ENCODE measurements at regions not wholly inside any gene's neighbourhood (a gene's known extent, or its start where the extent isn't known, plus 50 kb on each side); places are given as distances from the start of the nearest gene placed in this dataset.

- Histone ChIP-seq H3K4me1 (replicated peaks in 1 of 2; ENCODE audit: control insufficient read depth in 2 of 2, insufficient read depth in 2 of 2, low read length in 2 of 2) (no peaks in the 10 kb centered on the region), H3K9me1 (ENCODE audit: control insufficient read depth, insufficient read depth, low read length) (no peaks in the 10 kb centered on the region), H4K20me1 (replicated peaks; ENCODE audit: control insufficient read depth, insufficient read depth, low read length) (no peaks in the 10 kb centered on the region), H3K9me3 (replicated peaks; ENCODE audit: control insufficient read depth, insufficient read depth, low read depth, low read length) (no peaks in the 10 kb centered on the region), H3K4me2 (ENCODE audit: insufficient read depth, low read length) (no peak overlapping the region), H3K4me3 (no peak overlapping the region), H2AFZ (ENCODE audit: low read depth, low read length) (no peak overlapping the region), H3K9ac (ENCODE audit: insufficient read depth in 1 of 2, low read depth in 2 of 2, low read length in 2 of 2) (no peak overlapping the region), H3K79me2 (ENCODE audit: control insufficient read depth, insufficient read depth, low read length) (no peaks in the 10 kb centered on the region), H3K27ac (ENCODE audit: extremely low read depth, low read depth, low read length) (no peak overlapping the region), H3K27me3 (ENCODE audit: control insufficient read depth in 2 of 2, insufficient read depth in 2 of 2, low read length in 2 of 2) (no peaks in the 10 kb centered on the region), H3K36me3 (ENCODE audit: control insufficient read depth, insufficient read depth, low read length) (no peaks in the 10 kb centered on the region)
- 0% methylated on average over 2 of the region's 2 CpGs for WGBS (ENCODE audit: insufficient coverage, low coverage, missing lambda C conversion rate)
- TF ChIP-seq MTF1 (CRISPR knock-in tag; IDR thresholded peaks at IDR 0.05; ENCODE audit: borderline replicate concordance) (no peak), ZNF707 (CRISPR knock-in tag; conservative IDR thresholded peaks at IDR 0.05) (no peak), MBD2 (IDR thresholded peaks at IDR 0.05; ENCODE audit: borderline replicate concordance, low read depth) (no peak), HDAC3 (IDR thresholded peaks at IDR 0.05; ENCODE audit: borderline replicate concordance, partially characterized antibody) (no peak), XRCC5 (IDR thresholded peaks at IDR 0.05; ENCODE audit: low read depth, low read length) (no peak)
- POLR2A ChIA-PET = interaction anchor here (0.6 kb wide), 1 partner anchor 258 kb away, joined by 3 read pairs; no protein-coding TSS in a partner anchor
- intact Hi-C loops (cut with micrococcal nuclease) = no loop called here
- ATAC-seq = no peak
- FAIRE-seq = no peak
- in situ Hi-C loops (cut with MboI) = no loop called here
- no TSS peak for BruUV-seq (replicated peaks)
- DNase-seq (ENCODE audit: extremely low read depth in 1 of 4, low spot score in 3 of 4) = no peak
- CTCF ChIA-PET (ENCODE audit: low intra/inter-chr PET ratio) = no interaction called here
These were observed 142.4 kb upstream of the RGMA start for GRCh38 chr15:93231261-93231925.

GRCh38 chr15:93228546-93228945, 139.5 kb upstream of the RGMA start:
- CTCF ChIA-PET (ENCODE audit: low intra/inter-chr PET ratio) = no interaction called here
- POLR2A ChIA-PET = no interaction called here
- no peak overlapping the region for H3K27ac ChIP-seq (ENCODE audit: extremely low read depth, low read depth, low read length)

More at GRCh38 chr15:93228546-93228945, 139.5 kb upstream of the RGMA start:
- ATAC-seq = no peak
- no peak for FAIRE-seq
- no peaks in the 10 kb centered on the region for H3K79me2 ChIP-seq (ENCODE audit: control insufficient read depth, insufficient read depth, low read length)
- no TSS peak for BruUV-seq (replicated peaks)
- 2% methylated on average over 3 of the region's 3 CpGs for WGBS (ENCODE audit: insufficient coverage, low coverage, missing lambda C conversion rate)
- no peak for DNase-seq (ENCODE audit: extremely low read depth in 1 of 4, low spot score in 3 of 4)
- no peaks in the 10 kb centered on the region for H3K4me1 ChIP-seq (replicated peaks in 1 of 2; ENCODE audit: control insufficient read depth in 2 of 2, insufficient read depth in 2 of 2, low read length in 2 of 2)
- H3K9ac ChIP-seq (ENCODE audit: insufficient read depth in 1 of 2, low read depth in 2 of 2, low read length in 2 of 2) = no peak overlapping the region
- no peaks in the 10 kb centered on the region for H3K36me3 ChIP-seq (ENCODE audit: control insufficient read depth, insufficient read depth, low read length)
- H2AFZ ChIP-seq (ENCODE audit: low read depth, low read length) = no peak overlapping the region
- H3K9me1 ChIP-seq (ENCODE audit: control insufficient read depth, insufficient read depth, low read length) = no peaks in the 10 kb centered on the region
- H3K27me3 ChIP-seq (ENCODE audit: control insufficient read depth in 2 of 2, insufficient read depth in 2 of 2, low read length in 2 of 2) = no peaks in the 10 kb centered on the region
- no peaks in the 10 kb centered on the region for H3K9me3 ChIP-seq (replicated peaks; ENCODE audit: control insufficient read depth, insufficient read depth, low read depth, low read length)
- H3K4me2 ChIP-seq (ENCODE audit: insufficient read depth, low read length) = no peak overlapping the region
- H4K20me1 ChIP-seq (replicated peaks; ENCODE audit: control insufficient read depth, insufficient read depth, low read length) = no peaks in the 10 kb centered on the region
- intact Hi-C loops (cut with micrococcal nuclease) (no loop called here), in situ Hi-C loops (cut with MboI) (no loop called here)
- no peak overlapping the region for H3K4me3 ChIP-seq
- TF ChIP-seq RBFOX2 (IDR thresholded peaks at IDR 0.05; ENCODE audit: low read depth, low read length) (no peak), ZNF79 (CRISPR knock-in tag; IDR thresholded peaks at IDR 0.05; ENCODE audit: low read depth) (no peak), SNRNP70 (optimal IDR thresholded peaks at IDR 0.05; ENCODE audit: low read depth, low read length) (no peak), RBBP5 (IDR thresholded peaks at IDR 0.05; ENCODE audit: borderline replicate concordance, insufficient read depth, low read length, poor library complexity, severe bottlenecking) (no peak), MBD1 (CRISPR knock-in tag; IDR thresholded peaks at IDR 0.05) (no peak)
- TF ChIP-seq, protein P1, sequence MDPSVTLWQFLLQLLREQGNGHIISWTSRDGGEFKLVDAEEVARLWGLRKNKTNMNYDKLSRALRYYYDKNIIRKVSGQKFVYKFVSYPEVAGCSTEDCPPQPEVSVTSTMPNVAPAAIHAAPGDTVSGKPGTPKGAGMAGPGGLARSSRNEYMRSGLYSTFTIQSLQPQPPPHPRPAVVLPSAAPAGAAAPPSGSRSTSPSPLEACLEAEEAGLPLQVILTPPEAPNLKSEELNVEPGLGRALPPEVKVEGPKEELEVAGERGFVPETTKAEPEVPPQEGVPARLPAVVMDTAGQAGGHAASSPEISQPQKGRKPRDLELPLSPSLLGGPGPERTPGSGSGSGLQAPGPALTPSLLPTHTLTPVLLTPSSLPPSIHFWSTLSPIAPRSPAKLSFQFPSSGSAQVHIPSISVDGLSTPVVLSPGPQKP (CRISPR knock-in tag; IDR thresholded peaks at IDR 0.05) = no peak

All from K562 (cell line).